LNCaP clone FGC (cell line): ENCODE measurements at regions not wholly inside any gene's neighbourhood (a gene's known extent, or its start where the extent isn't known, plus 50 kb on each side); places are given as distances from the start of the nearest gene placed in this dataset.

ENCODE experiments used
- DNase-seq: peaks from one replicate; pipeline ENCODE4 v3.0.0-alpha.2; 2011; ENCODE audit warnings: low read depth
- H3K4me3 ChIP-seq: 2 replicates; pipeline ENCODE4 v1.5.1; 2011; ENCODE audit warnings: mild to moderate bottlenecking, low read depth, low read length, control low read depth
- CTCF ChIP-seq: IDR thresholded peaks from 2 replicates; pipeline ENCODE4 v1.5.1; 2012; ENCODE audit warnings: mild to moderate bottlenecking; ENCODE audit not compliant: control insufficient read depth, insufficient read depth; ENCODE audit errors: extremely low read depth

- no peak for DNase-seq
- H3K4me3 ChIP-seq: no peak overlapping the region
- TF ChIP-seq CTCF: no peak
Measured at GRCh38 chr4:123884922-123885321, 488.3 kb downstream of the SPRY1 start.

- no peak overlapping the region for H3K4me3 ChIP-seq
- no peak for DNase-seq
- no peak for TF ChIP-seq CTCF
Measured at GRCh38 chr4:123889507-123889906, 492.9 kb downstream of the SPRY1 start.

- TF ChIP-seq CTCF: no peak
- H3K4me3 ChIP-seq: no peak overlapping the region
- no peak for DNase-seq
Measured at GRCh38 chr4:123890889-123891288, 494.3 kb downstream of the SPRY1 start.

- no peak for DNase-seq
- no peak for TF ChIP-seq CTCF
- H3K4me3 ChIP-seq: no peak overlapping the region
Measured at GRCh38 chr4:123891881-123892280, 495.3 kb downstream of the SPRY1 start.

- DNase-seq: no peak
- TF ChIP-seq CTCF: no peak
Measured at GRCh38 chr4:123892368-123892976, 495.9 kb downstream of the SPRY1 start.

GRCh38 chr4:123893011-123893981, 496.7 kb downstream of the SPRY1 start:
- DNase-seq: peak; percentile 60
- no peak for TF ChIP-seq CTCF
- H3K4me3 ChIP-seq: no peak overlapping the region

More at GRCh38 chr4:123892368-123892976, 495.9 kb downstream of the SPRY1 start:
- H3K4me3 ChIP-seq: no peak overlapping the region
